ENCODE measurements at regions not wholly inside any gene's neighbourhood (a gene's known extent, or its start where the extent isn't known, plus 50 kb on each side); places are given as distances from the start of the nearest gene placed in this dataset.

- no peaks in the 10 kb centered on the region for H3K27me3 ChIP-seq (ENCODE audit: insufficient read depth, low read length)
- no peak overlapping the region for H3K27ac ChIP-seq (ENCODE audit: low read depth, low read length, poor library complexity, severe bottlenecking)
These were observed 1554.4 kb upstream of the LRRTM1 start for GRCh38 chr2:81858998-81859397.

GRCh38 chr2:81853341-81853740, 1548.8 kb upstream of the LRRTM1 start:
- Histone ChIP-seq H3K4me2 (ENCODE audit: low read length) (no peak overlapping the region), H3K9me3 (ENCODE audit: low read length) (no peaks in the 10 kb centered on the region), H3K9ac (ENCODE audit: low read length) (no peak overlapping the region), H3K4me1 (ENCODE audit: insufficient read depth, low read length, severe bottlenecking) (no peaks in the 10 kb centered on the region), H3K79me2 (ENCODE audit: insufficient read depth, low read length) (no peaks in the 10 kb centered on the region), H3K27ac (ENCODE audit: low read depth, low read length, poor library complexity, severe bottlenecking) (no peak overlapping the region), H3K36me3 (ENCODE audit: insufficient read depth, low read length) (no peaks in the 10 kb centered on the region), H3K4me3 (ENCODE audit: low read depth, low read length, poor library complexity, severe bottlenecking) (no peak overlapping the region), H2AFZ (ENCODE audit: low read length) (no peak overlapping the region), H4K20me1 (ENCODE audit: insufficient read depth, low read length) (no peaks in the 10 kb centered on the region), H3K9me2 (ENCODE audit: low read depth, low read length) (no peaks in the 10 kb centered on the region), H3K27me3 (ENCODE audit: insufficient read depth, low read length) (no peaks in the 10 kb centered on the region), H3F3A (ENCODE audit: insufficient read depth, low read length) (no peaks in the 10 kb centered on the region)
- no peak for TF ChIP-seq EZH2 (IDR thresholded peaks at IDR 0.05; ENCODE audit: borderline replicate concordance, low read length)
- no peak for TF ChIP-seq CTCF (IDR thresholded peaks at IDR 0.05; ENCODE audit: low read length)

More at GRCh38 chr2:81858998-81859397, 1554.4 kb upstream of the LRRTM1 start:
- Histone ChIP-seq H2AFZ (ENCODE audit: low read length) (no peak overlapping the region), H3K4me3 (ENCODE audit: low read depth, low read length, poor library complexity, severe bottlenecking) (no peak overlapping the region), H4K20me1 (ENCODE audit: insufficient read depth, low read length) (no peaks in the 10 kb centered on the region), H3K4me2 (ENCODE audit: low read length) (no peak overlapping the region), H3F3A (ENCODE audit: insufficient read depth, low read length) (no peaks in the 10 kb centered on the region), H3K9me2 (ENCODE audit: low read depth, low read length) (no peaks in the 10 kb centered on the region), H3K9ac (ENCODE audit: low read length) (no peak overlapping the region), H3K4me1 (ENCODE audit: insufficient read depth, low read length, severe bottlenecking) (no peaks in the 10 kb centered on the region), H3K9me3 (ENCODE audit: low read length) (no peaks in the 10 kb centered on the region), H3K36me3 (ENCODE audit: insufficient read depth, low read length) (no peaks in the 10 kb centered on the region), H3K79me2 (ENCODE audit: insufficient read depth, low read length) (no peaks in the 10 kb centered on the region)
- TF ChIP-seq CTCF (IDR thresholded peaks at IDR 0.05; ENCODE audit: low read length) (no peak), EZH2 (IDR thresholded peaks at IDR 0.05; ENCODE audit: borderline replicate concordance, low read length) (no peak)

- Histone ChIP-seq H3K36me3 (ENCODE audit: insufficient read depth, low read length) (no peaks in the 10 kb centered on the region), H3K27ac (ENCODE audit: low read depth, low read length, poor library complexity, severe bottlenecking) (no peak overlapping the region), H3K4me1 (ENCODE audit: insufficient read depth, low read length, severe bottlenecking) (no peaks in the 10 kb centered on the region), H4K20me1 (ENCODE audit: insufficient read depth, low read length) (no peaks in the 10 kb centered on the region), H3K27me3 (ENCODE audit: insufficient read depth, low read length) (no peaks in the 10 kb centered on the region), H3K79me2 (ENCODE audit: insufficient read depth, low read length) (no peaks in the 10 kb centered on the region), H3F3A (ENCODE audit: insufficient read depth, low read length) (no peaks in the 10 kb centered on the region), H3K9me3 (ENCODE audit: low read length) (no peaks in the 10 kb centered on the region), H3K4me2 (ENCODE audit: low read length) (no peak overlapping the region), H3K9ac (ENCODE audit: low read length) (no peak overlapping the region), H3K4me3 (ENCODE audit: low read depth, low read length, poor library complexity, severe bottlenecking) (no peak overlapping the region), H3K9me2 (ENCODE audit: low read depth, low read length) (no peaks in the 10 kb centered on the region), H2AFZ (ENCODE audit: low read length) (no peak overlapping the region)
- TF ChIP-seq EZH2 (IDR thresholded peaks at IDR 0.05; ENCODE audit: borderline replicate concordance, low read length) = no peak
- TF ChIP-seq CTCF (IDR thresholded peaks at IDR 0.05; ENCODE audit: low read length) = no peak
These were observed 1548.1 kb upstream of the LRRTM1 start for GRCh38 chr2:81852651-81853050.
